ENCODE measurements at regions not wholly inside any gene's neighbourhood (a gene's known extent, or its start where the extent isn't known, plus 50 kb on each side); places are given as distances from the start of the nearest gene placed in this dataset.
"Not testable (repeated sequence)": the region's sequence is repeated elsewhere in the genome, so short reads cannot be mapped to it uniquely, and the experiment has no call there.

GRCh38 chr6:153334121-153334520 lies 203.0 kb upstream of the RGS17 start:
- no peaks in the 10 kb centered on the region for H3K4me1 ChIP-seq
- intact Hi-C loops (cut with DNase I; ENCODE audit: low total_unique reads): no loop called here
- H3K9me3 ChIP-seq: peaks cover 0 to 22% (median 5%) of the 10 kb centered on the region in 8 donors
- no peak for TF ChIP-seq POLR2AphosphoS5 (IDR thresholded peaks at IDR 0.05)
- no peak for TF ChIP-seq POLR2A (IDR thresholded peaks at IDR 0.05)
- TF ChIP-seq CTCF (IDR thresholded peaks at IDR 0.05 in 8 of 11, conservative IDR thresholded peaks at IDR 0.05 in 3 of 11): no peak
- no peak for DNase-seq
- H3K4me3 ChIP-seq: no peak overlapping the region
- H3K27ac ChIP-seq: no peak overlapping the region
- no peaks in the 10 kb centered on the region for H3K36me3 ChIP-seq
- H3K27me3 ChIP-seq (replicated peaks in 1 of 7): no peaks in the 10 kb centered on the region

GRCh38 chr6:153331221-153331620 lies 200.1 kb upstream of the RGS17 start:
- H3K4me3 ChIP-seq; H3K27me3 ChIP-seq (replicated peaks in 1 of 7); DNase-seq; H3K27ac ChIP-seq; intact Hi-C loops (cut with DNase I; ENCODE audit: low total_unique reads); H3K4me1 ChIP-seq; H3K36me3 ChIP-seq: not testable (repeated sequence)
- peaks cover 0 to 22% (median 5%) of the 10 kb centered on the region in 8 donors for H3K9me3 ChIP-seq

- H3K4me1 ChIP-seq: no peaks in the 10 kb centered on the region
- no peaks in the 10 kb centered on the region for H3K27me3 ChIP-seq (replicated peaks in 1 of 7)
- no peak for DNase-seq
- WGBS, 5 donors: 78 to 91% (median 90%) methylated on average over 5 of the region's 5 CpGs
- no peak overlapping the region for H3K27ac ChIP-seq
- TF ChIP-seq CTCF (IDR thresholded peaks at IDR 0.05 in 8 of 11, conservative IDR thresholded peaks at IDR 0.05 in 3 of 11) (no peak), POLR2A (IDR thresholded peaks at IDR 0.05) (no peak), POLR2AphosphoS5 (IDR thresholded peaks at IDR 0.05) (no peak)
- no peak overlapping the region for H3K4me3 ChIP-seq
- H3K36me3 ChIP-seq: no peaks in the 10 kb centered on the region
- peaks cover 0 to 19% (median 2%) of the 10 kb centered on the region in 8 donors for H3K9me3 ChIP-seq
- intact Hi-C loops (cut with DNase I; ENCODE audit: low total_unique reads): no loop called here
These were observed 197.1 kb upstream of the RGS17 start for GRCh38 chr6:153328194-153328593.

- TF ChIP-seq POLR2A (IDR thresholded peaks at IDR 0.05) (no peak), CTCF (IDR thresholded peaks at IDR 0.05 in 8 of 11, conservative IDR thresholded peaks at IDR 0.05 in 3 of 11) (no peak), POLR2AphosphoS5 (IDR thresholded peaks at IDR 0.05) (no peak)
- intact Hi-C loops (cut with DNase I; ENCODE audit: low total_unique reads): no loop called here
- no peak overlapping the region for H3K27ac ChIP-seq
- H3K4me1 ChIP-seq: no peaks in the 10 kb centered on the region
- no peaks in the 10 kb centered on the region for H3K27me3 ChIP-seq (replicated peaks in 1 of 7)
- H3K36me3 ChIP-seq: no peaks in the 10 kb centered on the region
- peaks cover 0 to 1% (median 0%) of the 10 kb centered on the region in 8 donors for H3K9me3 ChIP-seq
- 54 to 81% (median 62%) methylated on average over 1 of the region's 1 CpG for WGBS, 5 donors
- no peak for DNase-seq
- H3K4me3 ChIP-seq: no peak overlapping the region
These were observed 194.6 kb upstream of the RGS17 start for GRCh38 chr6:153325661-153326060.

- TF ChIP-seq POLR2A (IDR thresholded peaks at IDR 0.05): no peak
- WGBS, 5 donors: 18 to 23% (median 19%) methylated on average over 3 of the region's 3 CpGs
- Histone ChIP-seq H3K4me3 (no peak overlapping the region), H3K27me3 (replicated peaks in 1 of 7) (no peaks in the 10 kb centered on the region), H3K4me1 (no peaks in the 10 kb centered on the region), H3K36me3 (no peaks in the 10 kb centered on the region), H3K27ac (no peak overlapping the region), H3K9me3 (no peaks in the 10 kb centered on the region)
- DNase-seq: no peak
- intact Hi-C loops (cut with DNase I; ENCODE audit: low total_unique reads): no loop called here
These were observed 181.6 kb upstream of the RGS17 start for GRCh38 chr6:153312634-153313033.
